ENCODE measurements at regions not wholly inside any gene's neighbourhood (a gene's known extent, or its start where the extent isn't known, plus 50 kb on each side); places are given as distances from the start of the nearest gene placed in this dataset.

GRCh38 chr5:6006838-6007314 lies 371.5 kb downstream of the MED10 start:
- no peak for DNase-seq
- TF ChIP-seq CTCF (IDR thresholded peaks at IDR 0.05), result no peak
- no peak for TF ChIP-seq POLR2A (IDR thresholded peaks at IDR 0.05)
- Histone ChIP-seq H3K27me3 (no peaks in the 10 kb centered on the region), H3K4me1 (replicated peaks in 1 of 2) (no peaks in the 10 kb centered on the region), H3K27ac (no peak overlapping the region), H3K36me3 (replicated peaks in 1 of 2) (no peaks in the 10 kb centered on the region), H3K9me3 (replicated peaks in 1 of 3) (no peaks in the 10 kb centered on the region), H3K4me3 (no peak overlapping the region)
- WGBS, 4 donors, result 82 to 90% (median 87%) methylated on average over 8 to 9 of the region's 9 CpGs
- intact Hi-C loops (cut with DNase I), result no loop called here

GRCh38 chr5:6003040-6003825 lies 375.1 kb downstream of the MED10 start:
- 75 to 85% (median 79%) methylated on average over 9 to 11 of the region's 11 CpGs for WGBS, 4 donors
- no peak for DNase-seq
- H3K4me1 ChIP-seq (replicated peaks in 1 of 2), result no peaks in the 10 kb centered on the region
- no peaks in the 10 kb centered on the region for H3K27me3 ChIP-seq
- H3K27ac ChIP-seq, result no peak overlapping the region
- no peaks in the 10 kb centered on the region for H3K9me3 ChIP-seq (replicated peaks in 1 of 3)
- intact Hi-C loops (cut with DNase I), result no loop called here
- no peak for TF ChIP-seq POLR2A (IDR thresholded peaks at IDR 0.05)
- TF ChIP-seq CTCF (IDR thresholded peaks at IDR 0.05), result no peak
- H3K36me3 ChIP-seq (replicated peaks in 1 of 2), result no peaks in the 10 kb centered on the region
- H3K4me3 ChIP-seq, result no peak overlapping the region

- 64 to 75% (median 72%) methylated on average over 6 of the region's 6 CpGs for WGBS, 4 donors
- no peak for TF ChIP-seq CTCF (IDR thresholded peaks at IDR 0.05)
- no peak for TF ChIP-seq POLR2A (IDR thresholded peaks at IDR 0.05)
- no peak for DNase-seq
- H3K4me3 ChIP-seq, result no peak overlapping the region
- no peaks in the 10 kb centered on the region for H3K27me3 ChIP-seq
- no peaks in the 10 kb centered on the region for H3K36me3 ChIP-seq (replicated peaks in 1 of 2)
- intact Hi-C loops (cut with DNase I), result no loop called here
- H3K9me3 ChIP-seq (replicated peaks in 1 of 3), result no peaks in the 10 kb centered on the region
- H3K27ac ChIP-seq, result no peak overlapping the region
- no peaks in the 10 kb centered on the region for H3K4me1 ChIP-seq (replicated peaks in 1 of 2)
Measured at GRCh38 chr5:6000867-6001266, 377.5 kb downstream of the MED10 start.

- no peaks in the 10 kb centered on the region for H3K36me3 ChIP-seq (replicated peaks in 1 of 2)
- no peaks in the 10 kb centered on the region for H3K27me3 ChIP-seq
- H3K4me3 ChIP-seq, result no peak overlapping the region
- no peak overlapping the region for H3K27ac ChIP-seq
- intact Hi-C loops (cut with DNase I), result no loop called here
- no peaks in the 10 kb centered on the region for H3K4me1 ChIP-seq (replicated peaks in 1 of 2)
- DNase-seq, result no peak
- TF ChIP-seq POLR2A (IDR thresholded peaks at IDR 0.05) (no peak), CTCF (IDR thresholded peaks at IDR 0.05) (no peak)
- H3K9me3 ChIP-seq (replicated peaks in 1 of 3), result peaks cover 0 to 5% (median 0%) of the 10 kb centered on the region in 3 donors
Measured at GRCh38 chr5:5995819-5996218, 382.5 kb downstream of the MED10 start.

Measured in adrenal gland (tissue), 9 donors.